WTC11 (cell line): ENCODE measurements at regions not wholly inside any gene's neighbourhood (a gene's known extent, or its start where the extent isn't known, plus 50 kb on each side); places are given as distances from the start of the nearest gene placed in this dataset.

Experiments
- ATAC-seq: fragments of 200-7000 bp; cut with Tn5 transposase; 2 replicates; pipeline ENCODE4 v1.10.0; 2021; ENCODE audit warnings: mild to moderate bottlenecking, moderate library complexity
- CTCF ChIA-PET: fragments of 300-600 bp; sonication (Branson Sonifier 250); formaldehyde crosslinking; loops from one replicate; lab custom pipeline; 2021; ENCODE audit warnings: antibody characterized with exemption; lab: Charles Lee
- POLR2A ChIA-PET: fragments of 350-600 bp; sonication (Branson Sonifier 250); formaldehyde crosslinking; loops from one replicate; lab custom pipeline; 2021; ENCODE audit warnings: antibody characterized with exemption; lab: Charles Lee
- DNase-seq: peaks from one replicate; pipeline ENCODE4 v3.0.0; 2021; ENCODE audit warnings: low spot score
- H3K27ac Mint-ChIP-seq: 2 replicates; pipeline ENCODE4 v1.8.0; 2021; ENCODE audit warnings: mixed read lengths
- H3K27me3 Mint-ChIP-seq: 2 replicates; pipeline ENCODE4 v1.8.0; 2021; ENCODE audit warnings: low read depth, mild to moderate bottlenecking, moderate library complexity, mixed read lengths
- H3K36me3 Mint-ChIP-seq: 2 replicates; pipeline ENCODE4 v1.8.0; 2021; ENCODE audit warnings: mixed read lengths
- H3K4me1 Mint-ChIP-seq: 2 replicates; pipeline ENCODE4 v1.8.0; 2022; ENCODE audit warnings: mixed read lengths
- H3K4me3 Mint-ChIP-seq: 2 replicates; pipeline ENCODE4 v1.8.0; 2021; ENCODE audit warnings: mild to moderate bottlenecking, moderate library complexity, mixed read lengths
- H3K9me3 Mint-ChIP-seq: 2 replicates; pipeline ENCODE4 v1.8.0; 2021; ENCODE audit warnings: mixed read lengths
- FOXJ3 ChIP-seq: sonication (generic); formaldehyde crosslinking; IDR thresholded peaks from 2 replicates; pipeline ENCODE4 v1.9.0; 2021; ENCODE audit warnings: missing genetic modification reagents, mild to moderate bottlenecking, borderline replicate concordance
- HMGA2 ChIP-seq: fragments of 250-450 bp; sonication (Bioruptor Pico); IDR thresholded peaks from 2 replicates; pipeline ENCODE4 v1.4.0; 2021; ENCODE audit warnings: mild to moderate bottlenecking, moderate library complexity
- NR3C1 ChIP-seq: sonication (generic); formaldehyde crosslinking; conservative IDR thresholded peaks from 2 replicates; pipeline ENCODE4 v1.8.1; 2023; ENCODE audit warnings: low read depth, mild to moderate bottlenecking, missing genetic modification reagents
- OVOL2 ChIP-seq: fragments of 250-450 bp; sonication (Bioruptor Pico); IDR thresholded peaks from 2 replicates; pipeline ENCODE4 v1.9.0; 2021; ENCODE audit warnings: mild to moderate bottlenecking, borderline replicate concordance
- SOX15 ChIP-seq: fragments of 250-450 bp; sonication (Bioruptor Pico); IDR thresholded peaks from 2 replicates; pipeline ENCODE4 v1.9.0; 2021; ENCODE audit warnings: mild to moderate bottlenecking
- TEAD1 ChIP-seq: sonication (generic); formaldehyde crosslinking; IDR thresholded peaks from 2 replicates; pipeline ENCODE4 v1.8.0; 2022; ENCODE audit warnings: mild to moderate bottlenecking, missing genetic modification reagents
- ZBTB21 ChIP-seq: sonication (generic); formaldehyde crosslinking; IDR thresholded peaks from 2 replicates; pipeline ENCODE4 v1.8.1; 2023; ENCODE audit warnings: mild to moderate bottlenecking, missing genetic modification reagents, borderline replicate concordance
- ZNF138 ChIP-seq: sonication (generic); formaldehyde crosslinking; conservative IDR thresholded peaks from 2 replicates; pipeline ENCODE4 v1.8.1; 2022; ENCODE audit warnings: mild to moderate bottlenecking, moderate library complexity, missing genetic modification reagents
- ZNF219 ChIP-seq: sonication (generic); formaldehyde crosslinking; IDR thresholded peaks from 2 replicates; pipeline ENCODE4 v1.8.0; 2023; ENCODE audit warnings: missing genetic modification reagents, mild to moderate bottlenecking, borderline replicate concordance
- TF ChIP-seq, protein P1 (sequence below): fragments of 250-450 bp; sonication (Bioruptor Pico); IDR thresholded peaks from 2 replicates; pipeline ENCODE4 v2.1.2; 2022; ENCODE audit warnings: mild to moderate bottlenecking, moderate library complexity
- TF ChIP-seq, protein P2 (sequence below): fragments of 250-450 bp; sonication (Bioruptor Pico); IDR thresholded peaks from 2 replicates; pipeline ENCODE4 v1.9.0; 2021; ENCODE audit warnings: mild to moderate bottlenecking
- TF ChIP-seq, protein P3 (sequence below): sonication (generic); formaldehyde crosslinking; IDR thresholded peaks from 2 replicates; pipeline ENCODE4 v1.8.0; 2023; ENCODE audit warnings: mild to moderate bottlenecking, missing genetic modification reagents
- TF ChIP-seq, protein P4 (sequence below): sonication (generic); formaldehyde crosslinking; IDR thresholded peaks from 2 replicates; pipeline ENCODE4 v1.8.1; 2022; ENCODE audit warnings: mild to moderate bottlenecking, moderate library complexity, missing genetic modification reagents
- TF ChIP-seq, protein P5 (sequence below): sonication (generic); formaldehyde crosslinking; IDR thresholded peaks from 2 replicates; pipeline ENCODE4 v1.8.1; 2022; ENCODE audit warnings: low read depth, mild to moderate bottlenecking, moderate library complexity, missing genetic modification reagents, borderline replicate concordance
- TF ChIP-seq, protein P6 (sequence below): sonication (generic); formaldehyde crosslinking; IDR thresholded peaks from 2 replicates; pipeline ENCODE4 v1.8.1; 2023; ENCODE audit warnings: mild to moderate bottlenecking, missing genetic modification reagents, moderate library complexity
- TF ChIP-seq, protein P7 (sequence below): sonication (generic); formaldehyde crosslinking; IDR thresholded peaks from 2 replicates; pipeline ENCODE4 v1.8.0; 2023; ENCODE audit warnings: missing genetic modification reagents

DNA sequence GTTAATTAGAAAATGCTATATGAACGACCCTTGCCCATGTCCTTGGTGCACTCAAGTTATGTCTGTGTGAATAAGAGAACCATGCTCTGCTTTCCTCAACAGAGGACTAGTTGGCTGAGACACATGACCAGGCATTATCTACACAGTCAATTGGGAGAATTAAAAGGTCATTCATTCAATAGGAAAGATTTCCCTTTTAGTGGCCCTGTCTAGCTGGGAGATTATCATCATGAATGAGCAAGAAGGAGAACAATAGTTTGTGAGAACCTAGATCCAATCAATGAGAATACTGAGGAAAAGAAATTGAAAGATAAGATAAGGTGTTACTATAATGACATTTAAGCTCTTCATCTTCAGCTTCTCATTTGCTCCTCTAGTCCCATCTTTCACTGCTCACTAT, 1033.4 kb upstream of the LCORL start:
- Mint-ChIP-seq H3K4me1 (peaks cover 24% of the 10 kb centered on the region), H3K4me3 (no peak overlapping the region), H3K9me3 (peaks cover 5% of the 10 kb centered on the region), H3K36me3 (peaks cover 6% of the 10 kb centered on the region; the same call in 1 of the 2 replicates), H3K27me3 (no peaks in the 10 kb centered on the region), H3K27ac (no peak overlapping the region)
- TF ChIP-seq, protein P1, sequence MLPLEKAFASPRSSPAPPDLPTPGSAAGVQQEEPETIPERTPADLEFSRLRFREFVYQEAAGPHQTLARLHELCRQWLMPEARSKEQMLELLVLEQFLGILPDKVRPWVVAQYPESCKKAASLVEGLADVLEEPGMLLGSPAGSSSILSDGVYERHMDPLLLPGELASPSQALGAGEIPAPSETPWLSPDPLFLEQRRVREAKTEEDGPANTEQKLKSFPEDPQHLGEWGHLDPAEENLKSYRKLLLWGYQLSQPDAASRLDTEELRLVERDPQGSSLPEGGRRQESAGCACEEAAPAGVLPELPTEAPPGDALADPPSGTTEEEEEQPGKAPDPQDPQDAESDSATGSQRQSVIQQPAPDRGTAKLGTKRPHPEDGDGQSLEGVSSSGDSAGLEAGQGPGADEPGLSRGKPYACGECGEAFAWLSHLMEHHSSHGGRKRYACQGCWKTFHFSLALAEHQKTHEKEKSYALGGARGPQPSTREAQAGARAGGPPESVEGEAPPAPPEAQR (CRISPR knock-in tag) = no peak
- TF ChIP-seq TEAD1 (CRISPR knock-in tag) = no peak
- TF ChIP-seq ZNF138 (CRISPR knock-in tag) = no peak
- no peak for TF ChIP-seq ZBTB21 (CRISPR knock-in tag)
- TF ChIP-seq, protein P2, sequence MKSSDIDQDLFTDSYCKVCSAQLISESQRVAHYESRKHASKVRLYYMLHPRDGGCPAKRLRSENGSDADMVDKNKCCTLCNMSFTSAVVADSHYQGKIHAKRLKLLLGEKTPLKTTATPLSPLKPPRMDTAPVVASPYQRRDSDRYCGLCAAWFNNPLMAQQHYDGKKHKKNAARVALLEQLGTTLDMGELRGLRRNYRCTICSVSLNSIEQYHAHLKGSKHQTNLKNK (CRISPR knock-in tag) = no peak
- TF ChIP-seq HMGA2 (CRISPR knock-in tag) = no peak
- TF ChIP-seq, protein P3, sequence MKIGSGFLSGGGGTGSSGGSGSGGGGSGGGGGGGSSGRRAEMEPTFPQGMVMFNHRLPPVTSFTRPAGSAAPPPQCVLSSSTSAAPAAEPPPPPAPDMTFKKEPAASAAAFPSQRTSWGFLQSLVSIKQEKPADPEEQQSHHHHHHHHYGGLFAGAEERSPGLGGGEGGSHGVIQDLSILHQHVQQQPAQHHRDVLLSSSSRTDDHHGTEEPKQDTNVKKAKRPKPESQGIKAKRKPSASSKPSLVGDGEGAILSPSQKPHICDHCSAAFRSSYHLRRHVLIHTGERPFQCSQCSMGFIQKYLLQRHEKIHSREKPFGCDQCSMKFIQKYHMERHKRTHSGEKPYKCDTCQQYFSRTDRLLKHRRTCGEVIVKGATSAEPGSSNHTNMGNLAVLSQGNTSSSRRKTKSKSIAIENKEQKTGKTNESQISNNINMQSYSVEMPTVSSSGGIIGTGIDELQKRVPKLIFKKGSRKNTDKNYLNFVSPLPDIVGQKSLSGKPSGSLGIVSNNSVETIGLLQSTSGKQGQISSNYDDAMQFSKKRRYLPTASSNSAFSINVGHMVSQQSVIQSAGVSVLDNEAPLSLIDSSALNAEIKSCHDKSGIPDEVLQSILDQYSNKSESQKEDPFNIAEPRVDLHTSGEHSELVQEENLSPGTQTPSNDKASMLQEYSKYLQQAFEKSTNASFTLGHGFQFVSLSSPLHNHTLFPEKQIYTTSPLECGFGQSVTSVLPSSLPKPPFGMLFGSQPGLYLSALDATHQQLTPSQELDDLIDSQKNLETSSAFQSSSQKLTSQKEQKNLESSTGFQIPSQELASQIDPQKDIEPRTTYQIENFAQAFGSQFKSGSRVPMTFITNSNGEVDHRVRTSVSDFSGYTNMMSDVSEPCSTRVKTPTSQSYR (CRISPR knock-in tag) = no peak
- no peak for TF ChIP-seq SOX15 (CRISPR knock-in tag)
- TF ChIP-seq, protein P4, sequence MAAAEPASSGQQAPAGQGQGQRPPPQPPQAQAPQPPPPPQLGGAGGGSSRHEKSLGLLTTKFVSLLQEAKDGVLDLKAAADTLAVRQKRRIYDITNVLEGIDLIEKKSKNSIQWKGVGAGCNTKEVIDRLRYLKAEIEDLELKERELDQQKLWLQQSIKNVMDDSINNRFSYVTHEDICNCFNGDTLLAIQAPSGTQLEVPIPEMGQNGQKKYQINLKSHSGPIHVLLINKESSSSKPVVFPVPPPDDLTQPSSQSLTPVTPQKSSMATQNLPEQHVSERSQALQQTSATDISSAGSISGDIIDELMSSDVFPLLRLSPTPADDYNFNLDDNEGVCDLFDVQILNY (CRISPR knock-in tag) = no peak
- no peak for TF ChIP-seq OVOL2 (CRISPR knock-in tag)
- TF ChIP-seq, protein P5, sequence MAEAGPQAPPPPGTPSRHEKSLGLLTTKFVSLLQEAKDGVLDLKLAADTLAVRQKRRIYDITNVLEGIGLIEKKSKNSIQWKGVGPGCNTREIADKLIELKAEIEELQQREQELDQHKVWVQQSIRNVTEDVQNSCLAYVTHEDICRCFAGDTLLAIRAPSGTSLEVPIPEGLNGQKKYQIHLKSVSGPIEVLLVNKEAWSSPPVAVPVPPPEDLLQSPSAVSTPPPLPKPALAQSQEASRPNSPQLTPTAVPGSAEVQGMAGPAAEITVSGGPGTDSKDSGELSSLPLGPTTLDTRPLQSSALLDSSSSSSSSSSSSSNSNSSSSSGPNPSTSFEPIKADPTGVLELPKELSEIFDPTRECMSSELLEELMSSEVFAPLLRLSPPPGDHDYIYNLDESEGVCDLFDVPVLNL (CRISPR knock-in tag) = no peak
- TF ChIP-seq FOXJ3 (CRISPR knock-in tag) = no peak
- TF ChIP-seq, protein P6, sequence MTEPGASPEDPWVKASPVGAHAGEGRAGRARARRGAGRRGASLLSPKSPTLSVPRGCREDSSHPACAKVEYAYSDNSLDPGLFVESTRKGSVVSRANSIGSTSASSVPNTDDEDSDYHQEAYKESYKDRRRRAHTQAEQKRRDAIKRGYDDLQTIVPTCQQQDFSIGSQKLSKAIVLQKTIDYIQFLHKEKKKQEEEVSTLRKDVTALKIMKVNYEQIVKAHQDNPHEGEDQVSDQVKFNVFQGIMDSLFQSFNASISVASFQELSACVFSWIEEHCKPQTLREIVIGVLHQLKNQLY (CRISPR knock-in tag) = no peak
- TF ChIP-seq, protein P7, sequence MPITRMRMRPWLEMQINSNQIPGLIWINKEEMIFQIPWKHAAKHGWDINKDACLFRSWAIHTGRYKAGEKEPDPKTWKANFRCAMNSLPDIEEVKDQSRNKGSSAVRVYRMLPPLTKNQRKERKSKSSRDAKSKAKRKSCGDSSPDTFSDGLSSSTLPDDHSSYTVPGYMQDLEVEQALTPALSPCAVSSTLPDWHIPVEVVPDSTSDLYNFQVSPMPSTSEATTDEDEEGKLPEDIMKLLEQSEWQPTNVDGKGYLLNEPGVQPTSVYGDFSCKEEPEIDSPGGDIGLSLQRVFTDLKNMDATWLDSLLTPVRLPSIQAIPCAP (CRISPR knock-in tag) = no peak
- POLR2A ChIA-PET = no interaction called here
- DNase-seq = no peak
- ATAC-seq = no peak
- CTCF ChIA-PET = no interaction called here

DNA sequence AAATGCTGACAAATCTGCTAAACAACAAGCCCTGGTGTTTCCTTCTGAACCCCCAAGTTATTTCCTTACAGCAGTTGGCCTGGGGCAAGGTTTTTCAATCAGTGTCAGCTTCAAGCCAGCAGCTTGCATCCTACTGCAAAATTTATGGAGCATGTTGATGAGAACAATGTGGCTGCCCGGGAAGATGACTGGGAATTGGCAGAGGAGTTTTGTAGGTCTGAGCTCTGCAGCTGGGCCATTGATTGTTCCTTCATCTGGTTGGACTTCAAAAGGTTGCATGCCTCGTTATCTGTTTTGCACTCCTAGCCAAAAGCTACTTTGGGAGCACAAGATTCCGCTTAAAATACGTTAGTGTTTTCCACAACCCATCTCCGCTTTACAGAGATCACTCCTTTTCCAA, 1030.3 kb upstream of the LCORL start:
- no peak overlapping the region for H3K4me3 Mint-ChIP-seq
- DNase-seq = no peak
- no peaks in the 10 kb centered on the region; the same call in 1 of the 2 replicates for H3K9me3 Mint-ChIP-seq
- ATAC-seq = peak; percentile 32
- H3K4me1 Mint-ChIP-seq = peaks cover 24% of the 10 kb centered on the region
- TF ChIP-seq ZNF219 (no peak), NR3C1 (no peak)
- no peaks in the 10 kb centered on the region for H3K36me3 Mint-ChIP-seq
- ChIA-PET CTCF (no interaction called here), POLR2A (no interaction called here)
- no peak overlapping the region; the same call in 1 of the 2 replicates for H3K27ac Mint-ChIP-seq
- H3K27me3 Mint-ChIP-seq = no peaks in the 10 kb centered on the region
